H1 (cell line): ENCODE measurements at regions not wholly inside any gene's neighbourhood (a gene's known extent, or its start where the extent isn't known, plus 50 kb on each side); places are given as distances from the start of the nearest gene placed in this dataset.

Source experiments
- CBX8 ChIP-seq: fragments of 300-800, 300-1000 bp; sonication (generic); IDR thresholded peaks from 2 replicates; pipeline ENCODE4 v1.7.1; 2016; ENCODE audit warnings: low read depth, low read length, borderline replicate concordance
- CTCF ChIP-seq, 3 experiments: IDR thresholded peaks; 1 replicate in 2 of 3; 2 replicates in 1 of 3; pipeline versions ENCODE4 v1.5.1 to v1.6.1; 2011; ENCODE audit warnings: low read length in 3 of 3, mild to moderate bottlenecking in 3 of 3, inconsistent platforms in 2 of 3, low read depth in 1 of 3, moderate library complexity in 1 of 3; ENCODE audit not compliant: insufficient read depth in 1 of 3; ENCODE audit errors: control extremely low read depth in 1 of 3
- PHF8 ChIP-seq: fragments of 200-600 bp; sonication (generic); conservative IDR thresholded peaks from 2 replicates; pipeline ENCODE4 v1.7.1; 2012; ENCODE audit warnings: low read depth, mild to moderate bottlenecking, inconsistent platforms, low read length, moderate library complexity
- SUZ12 ChIP-seq: fragments of 200-600 bp; sonication (generic); IDR thresholded peaks from 2 replicates; pipeline ENCODE4 v1.6.1; 2012; ENCODE audit warnings: mild to moderate bottlenecking, inconsistent platforms, low read length, moderate library complexity, mixed read lengths

GRCh38 chr16:9249534-9249933 is 158.1 kb downstream of the HAPSTR1 start (continued):
- TF ChIP-seq CTCF (IDR thresholded peaks at IDR 0.05; ENCODE audit: control extremely low read depth in 1 of 3, insufficient read depth in 1 of 3, low read depth in 1 of 3, low read length in 3 of 3) (no peak), PHF8 (no peak), SUZ12 (no peak), CBX8 (no peak)
